ENCODE measurements at regions not wholly inside any gene's neighbourhood (a gene's known extent, or its start where the extent isn't known, plus 50 kb on each side); places are given as distances from the start of the nearest gene placed in this dataset.

DNA sequence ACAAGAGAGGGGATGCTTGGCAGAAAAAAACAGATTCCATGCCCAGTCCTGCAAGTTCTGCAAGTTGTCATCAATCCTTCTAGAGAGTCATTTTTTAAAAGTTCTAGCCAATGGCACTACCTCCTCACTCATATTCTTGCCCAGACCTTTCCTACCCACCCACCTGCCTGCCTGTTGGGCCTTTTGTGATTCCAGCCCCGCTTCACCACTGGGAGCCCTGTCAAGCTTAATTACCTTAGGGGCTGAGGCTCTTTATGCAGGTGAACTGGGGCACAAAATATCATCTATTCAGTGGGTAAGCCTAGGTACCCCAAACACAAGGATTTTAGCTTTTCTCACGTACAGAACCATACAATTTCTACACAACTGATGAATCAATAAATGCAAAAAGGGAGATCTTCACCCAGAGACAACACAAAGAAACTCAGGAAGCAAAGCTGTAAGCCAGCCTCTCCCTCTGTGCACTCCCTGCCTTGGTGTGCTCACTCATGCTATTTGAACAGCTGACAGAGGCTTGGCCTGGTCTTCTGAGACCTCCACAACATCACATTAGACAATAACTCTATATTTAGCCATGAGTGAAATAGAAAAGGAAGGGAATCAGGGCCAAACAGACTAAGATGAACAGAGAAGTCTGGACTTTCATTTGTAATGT is 222.6 kb downstream of the HTR7 start (continued):
- TF ChIP-seq ZNF775 (CRISPR knock-in tag; IDR thresholded peaks at IDR 0.05; ENCODE audit: borderline replicate concordance) = no peak
- TF ChIP-seq GATA4 (IDR thresholded peaks at IDR 0.05; ENCODE audit: borderline replicate concordance, low read depth) = no peak
- no peak for TF ChIP-seq ONECUT2 (CRISPR knock-in tag; IDR thresholded peaks at IDR 0.05)
- TF ChIP-seq, protein P1, sequence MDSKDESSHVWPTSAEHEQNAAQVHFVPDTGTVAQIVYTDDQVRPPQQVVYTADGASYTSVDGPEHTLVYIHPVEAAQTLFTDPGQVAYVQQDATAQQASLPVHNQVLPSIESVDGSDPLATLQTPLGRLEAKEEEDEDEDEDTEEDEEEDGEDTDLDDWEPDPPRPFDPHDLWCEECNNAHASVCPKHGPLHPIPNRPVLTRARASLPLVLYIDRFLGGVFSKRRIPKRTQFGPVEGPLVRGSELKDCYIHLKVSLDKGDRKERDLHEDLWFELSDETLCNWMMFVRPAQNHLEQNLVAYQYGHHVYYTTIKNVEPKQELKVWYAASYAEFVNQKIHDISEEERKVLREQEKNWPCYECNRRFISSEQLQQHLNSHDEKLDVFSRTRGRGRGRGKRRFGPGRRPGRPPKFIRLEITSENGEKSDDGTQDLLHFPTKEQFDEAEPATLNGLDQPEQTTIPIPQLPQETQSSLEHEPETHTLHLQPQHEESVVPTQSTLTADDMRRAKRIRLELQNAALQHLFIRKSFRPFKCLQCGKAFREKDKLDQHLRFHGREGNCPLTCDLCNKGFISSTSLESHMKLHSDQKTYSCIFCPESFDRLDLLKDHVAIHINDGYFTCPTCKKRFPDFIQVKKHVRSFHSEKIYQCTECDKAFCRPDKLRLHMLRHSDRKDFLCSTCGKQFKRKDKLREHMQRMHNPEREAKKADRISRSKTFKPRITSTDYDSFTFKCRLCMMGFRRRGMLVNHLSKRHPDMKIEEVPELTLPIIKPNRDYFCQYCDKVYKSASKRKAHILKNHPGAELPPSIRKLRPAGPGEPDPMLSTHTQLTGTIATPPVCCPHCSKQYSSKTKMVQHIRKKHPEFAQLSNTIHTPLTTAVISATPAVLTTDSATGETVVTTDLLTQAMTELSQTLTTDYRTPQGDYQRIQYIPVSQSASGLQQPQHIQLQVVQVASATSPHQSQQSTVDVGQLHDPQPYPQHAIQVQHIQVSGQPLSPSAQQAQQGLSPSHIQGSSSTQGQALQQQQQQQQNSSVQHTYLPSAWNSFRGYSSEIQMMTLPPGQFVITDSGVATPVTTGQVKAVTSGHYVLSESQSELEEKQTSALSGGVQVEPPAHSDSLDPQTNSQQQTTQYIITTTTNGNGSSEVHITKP (CRISPR knock-in tag; IDR thresholded peaks at IDR 0.05; ENCODE audit: low read depth) = no peak
- TF ChIP-seq SSRP1 (CRISPR knock-in tag; IDR thresholded peaks at IDR 0.05) = no peak
- no peak for TF ChIP-seq SKI (IDR thresholded peaks at IDR 0.05; ENCODE audit: partially characterized antibody)
- no peak for TF ChIP-seq CCAR2 (optimal IDR thresholded peaks at IDR 0.05; ENCODE audit: low read depth, low read length)

DNA sequence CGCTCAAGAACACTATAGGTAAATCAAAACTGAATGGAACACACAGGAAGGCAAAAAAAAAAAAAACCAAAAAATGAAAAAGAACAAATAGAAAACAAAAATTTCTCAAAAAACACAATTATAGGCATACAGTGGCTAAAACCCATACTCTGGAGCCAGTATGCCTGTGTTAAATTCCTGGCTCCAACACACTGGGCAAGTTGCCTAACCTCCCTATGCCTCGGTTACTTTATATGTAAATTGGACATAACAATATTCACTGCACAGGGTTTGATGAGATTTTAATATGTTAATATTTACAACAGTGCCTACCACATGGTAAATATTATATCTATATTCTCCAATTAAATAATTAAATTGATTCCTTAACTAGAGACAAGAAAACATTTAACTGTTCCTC is 217.1 kb downstream of the HTR7 start:
- WGBS (ENCODE audit: low lambda C conversion rate) = 22% methylated on average over 2 of the region's 2 CpGs
- DNase-seq (ENCODE audit: low spot score) (no peak), ATAC-seq (no peak), FAIRE-seq (no peak)
- Histone ChIP-seq H3K4me1 (ENCODE audit: insufficient read depth, low read length) (no peaks in the 10 kb centered on the region), H3K4me2 (ENCODE audit: low read depth, low read length) (no peak overlapping the region), H3K36me3 (replicated peaks in 1 of 2; ENCODE audit: control insufficient read depth in 1 of 2, insufficient read depth in 2 of 2, low read length in 2 of 2) (no peaks in the 10 kb centered on the region), H3K4me3 (replicated peaks in 1 of 3; ENCODE audit: insufficient read depth in 1 of 3, low read depth in 2 of 3, low read length in 3 of 3) (no peak overlapping the region), H3K79me2 (ENCODE audit: insufficient read depth, low read length) (no peaks in the 10 kb centered on the region), H4K20me1 (ENCODE audit: insufficient read depth, low read length) (no peaks in the 10 kb centered on the region), H3K9me3 (ENCODE audit: low read length) (no peaks in the 10 kb centered on the region), H2AFZ (ENCODE audit: low read length) (no peak overlapping the region), H3K9ac (ENCODE audit: insufficient read depth, low read depth, low read length) (no peak overlapping the region), H3K27ac (ENCODE audit: extremely low read length, insufficient read depth, low read length) (no peak overlapping the region), H3K27me3 (ENCODE audit: control insufficient read depth in 1 of 2, insufficient read depth in 2 of 2, low read length in 2 of 2) (no peaks in the 10 kb centered on the region)
- ChIA-PET POLR2A (no interaction called here), CTCF (ENCODE audit: low intra/inter-chr PET ratio, low total read pairs) (no interaction called here)
- in situ Hi-C loops (cut with HindIII; ENCODE audit: extremely low pct_ligation_motif_present, low pct_unique_long_range_greater_than_20kb) (no loop called here), intact Hi-C loops (cut with micrococcal nuclease; ENCODE audit: unreplicated experiment) (no loop called here)
- BruUV-seq (replicated peaks) = no TSS peak
- TF ChIP-seq, protein P2, sequence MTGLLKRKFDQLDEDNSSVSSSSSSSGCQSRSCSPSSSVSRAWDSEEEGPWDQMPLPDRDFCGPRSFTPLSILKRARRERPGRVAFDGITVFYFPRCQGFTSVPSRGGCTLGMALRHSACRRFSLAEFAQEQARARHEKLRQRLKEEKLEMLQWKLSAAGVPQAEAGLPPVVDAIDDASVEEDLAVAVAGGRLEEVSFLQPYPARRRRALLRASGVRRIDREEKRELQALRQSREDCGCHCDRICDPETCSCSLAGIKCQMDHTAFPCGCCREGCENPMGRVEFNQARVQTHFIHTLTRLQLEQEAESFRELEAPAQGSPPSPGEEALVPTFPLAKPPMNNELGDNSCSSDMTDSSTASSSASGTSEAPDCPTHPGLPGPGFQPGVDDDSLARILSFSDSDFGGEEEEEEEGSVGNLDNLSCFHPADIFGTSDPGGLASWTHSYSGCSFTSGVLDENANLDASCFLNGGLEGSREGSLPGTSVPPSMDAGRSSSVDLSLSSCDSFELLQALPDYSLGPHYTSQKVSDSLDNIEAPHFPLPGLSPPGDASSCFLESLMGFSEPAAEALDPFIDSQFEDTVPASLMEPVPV (CRISPR knock-in tag; IDR thresholded peaks at IDR 0.05) = no peak
- TF ChIP-seq, protein P3, sequence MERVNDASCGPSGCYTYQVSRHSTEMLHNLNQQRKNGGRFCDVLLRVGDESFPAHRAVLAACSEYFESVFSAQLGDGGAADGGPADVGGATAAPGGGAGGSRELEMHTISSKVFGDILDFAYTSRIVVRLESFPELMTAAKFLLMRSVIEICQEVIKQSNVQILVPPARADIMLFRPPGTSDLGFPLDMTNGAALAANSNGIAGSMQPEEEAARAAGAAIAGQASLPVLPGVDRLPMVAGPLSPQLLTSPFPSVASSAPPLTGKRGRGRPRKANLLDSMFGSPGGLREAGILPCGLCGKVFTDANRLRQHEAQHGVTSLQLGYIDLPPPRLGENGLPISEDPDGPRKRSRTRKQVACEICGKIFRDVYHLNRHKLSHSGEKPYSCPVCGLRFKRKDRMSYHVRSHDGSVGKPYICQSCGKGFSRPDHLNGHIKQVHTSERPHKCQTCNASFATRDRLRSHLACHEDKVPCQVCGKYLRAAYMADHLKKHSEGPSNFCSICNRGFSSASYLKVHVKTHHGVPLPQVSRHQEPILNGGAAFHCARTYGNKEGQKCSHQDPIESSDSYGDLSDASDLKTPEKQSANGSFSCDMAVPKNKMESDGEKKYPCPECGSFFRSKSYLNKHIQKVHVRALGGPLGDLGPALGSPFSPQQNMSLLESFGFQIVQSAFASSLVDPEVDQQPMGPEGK (CRISPR knock-in tag; IDR thresholded peaks at IDR 0.05) = no peak
- TF ChIP-seq TMF1 (CRISPR knock-in tag; IDR thresholded peaks at IDR 0.05; ENCODE audit: low read depth) (no peak), ZNF354B (CRISPR knock-in tag; IDR thresholded peaks at IDR 0.05) (no peak), NFE2 (CRISPR knock-in tag; IDR thresholded peaks at IDR 0.05) (no peak), RFXAP (CRISPR knock-in tag; IDR thresholded peaks at IDR 0.05; ENCODE audit: borderline replicate concordance) (no peak), PHF5A (CRISPR knock-in tag; IDR thresholded peaks at IDR 0.05; ENCODE audit: low read depth, unreplicated experiment) (no peak), JARID2 (CRISPR knock-in tag; IDR thresholded peaks at IDR 0.05; ENCODE audit: insufficient replicate concordance) (no peak), RNF2 (conservative IDR thresholded peaks at IDR 0.05; ENCODE audit: low read depth) (no peak)
- TF ChIP-seq, protein P4, sequence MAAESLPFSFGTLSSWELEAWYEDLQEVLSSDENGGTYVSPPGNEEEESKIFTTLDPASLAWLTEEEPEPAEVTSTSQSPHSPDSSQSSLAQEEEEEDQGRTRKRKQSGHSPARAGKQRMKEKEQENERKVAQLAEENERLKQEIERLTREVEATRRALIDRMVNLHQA (CRISPR knock-in tag; IDR thresholded peaks at IDR 0.05) = no peak

Data from HepG2 (cell line).